ENCODE measurements at regions not wholly inside any gene's neighbourhood (a gene's known extent, or its start where the extent isn't known, plus 50 kb on each side); places are given as distances from the start of the nearest gene placed in this dataset.
A peak's percentile ranks its signal among the peaks of the same experiment; 100 is the strongest.

GRCh38 chr4:181905708-181906107, 337.5 kb upstream of the TENM3 start:
- DNase-seq (no peak), FAIRE-seq (no peak)
- H3K27ac ChIP-seq (ENCODE audit: low read depth in 2 of 2, low read length in 2 of 2), result no peak overlapping the region
- H3K36me3 ChIP-seq (ENCODE audit: control insufficient read depth in 2 of 3, insufficient read depth in 3 of 3, low read length in 3 of 3), result no peaks in the 10 kb centered on the region
- no peak overlapping the region for H3K4me3 ChIP-seq (ENCODE audit: low read length in 3 of 3)
- H3K27me3 ChIP-seq (ENCODE audit: control insufficient read depth, insufficient read depth, low read length), result no peaks in the 10 kb centered on the region
- intact Hi-C loops (cut with DNase I), result no loop called here
- H3K9me3 ChIP-seq (ENCODE audit: control insufficient read depth in 2 of 3, insufficient read depth in 1 of 3, low read length in 3 of 3), result no peaks in the 10 kb centered on the region
- no peak overlapping the region for H3K9ac ChIP-seq (ENCODE audit: low read length in 3 of 3)
- H3K4me1 ChIP-seq (ENCODE audit: control insufficient read depth in 2 of 3, insufficient read depth in 2 of 3, low read depth in 1 of 3, low read length in 3 of 3), result no peaks in the 10 kb centered on the region
- no peak for TF ChIP-seq CTCF (IDR thresholded peaks at IDR 0.05; ENCODE audit: borderline replicate concordance, extremely low read depth, insufficient read depth)

- no peak for FAIRE-seq
- no peak overlapping the region for H3K9ac ChIP-seq (ENCODE audit: low read length in 3 of 3)
- TF ChIP-seq CTCF (IDR thresholded peaks at IDR 0.05; ENCODE audit: borderline replicate concordance, extremely low read depth, insufficient read depth), result no peak
Measured at GRCh38 chr4:181908168-181908567, 335.0 kb upstream of the TENM3 start.

GRCh38 chr4:181909368-181909767, 333.8 kb upstream of the TENM3 start:
- FAIRE-seq (no peak), DNase-seq (no peak)
- no peak overlapping the region for H3K4me3 ChIP-seq (ENCODE audit: low read length in 3 of 3)
- no peak for TF ChIP-seq CTCF (IDR thresholded peaks at IDR 0.05; ENCODE audit: borderline replicate concordance, extremely low read depth, insufficient read depth)
- H3K9me3 ChIP-seq (ENCODE audit: control insufficient read depth in 2 of 3, insufficient read depth in 1 of 3, low read length in 3 of 3), result no peaks in the 10 kb centered on the region
- no peaks in the 10 kb centered on the region for H3K27me3 ChIP-seq (ENCODE audit: control insufficient read depth, insufficient read depth, low read length)
- H3K4me1 ChIP-seq (ENCODE audit: control insufficient read depth in 2 of 3, insufficient read depth in 2 of 3, low read depth in 1 of 3, low read length in 3 of 3), result no peaks in the 10 kb centered on the region
- intact Hi-C loops (cut with DNase I), result no loop called here
- no peaks in the 10 kb centered on the region for H3K36me3 ChIP-seq (ENCODE audit: control insufficient read depth in 2 of 3, insufficient read depth in 3 of 3, low read length in 3 of 3)
- no peak overlapping the region for H3K9ac ChIP-seq (ENCODE audit: low read length in 3 of 3)
- no peak overlapping the region for H3K27ac ChIP-seq (ENCODE audit: low read depth in 2 of 2, low read length in 2 of 2)

More at GRCh38 chr4:181908168-181908567, 335.0 kb upstream of the TENM3 start:
- H3K27me3 ChIP-seq (ENCODE audit: control insufficient read depth, insufficient read depth, low read length), result no peaks in the 10 kb centered on the region
- intact Hi-C loops (cut with DNase I), result no loop called here
- DNase-seq, result peak in 1 of 5 donors; percentile 14
- no peaks in the 10 kb centered on the region for H3K9me3 ChIP-seq (ENCODE audit: control insufficient read depth in 2 of 3, insufficient read depth in 1 of 3, low read length in 3 of 3)
- no peak overlapping the region for H3K4me3 ChIP-seq (ENCODE audit: low read length in 3 of 3)
- no peaks in the 10 kb centered on the region for H3K4me1 ChIP-seq (ENCODE audit: control insufficient read depth in 2 of 3, insufficient read depth in 2 of 3, low read depth in 1 of 3, low read length in 3 of 3)
- no peaks in the 10 kb centered on the region for H3K36me3 ChIP-seq (ENCODE audit: control insufficient read depth in 2 of 3, insufficient read depth in 3 of 3, low read length in 3 of 3)
- H3K27ac ChIP-seq (ENCODE audit: low read depth in 2 of 2, low read length in 2 of 2), result no peak overlapping the region

- no peaks in the 10 kb centered on the region for H3K9me3 ChIP-seq (ENCODE audit: control insufficient read depth in 2 of 3, insufficient read depth in 1 of 3, low read length in 3 of 3)
- DNase-seq, result peak in 1 of 5 donors; percentile 6
- H3K27ac ChIP-seq (ENCODE audit: low read depth in 2 of 2, low read length in 2 of 2), result no peak overlapping the region
- intact Hi-C loops (cut with DNase I), result no loop called here
- no peaks in the 10 kb centered on the region for H3K4me1 ChIP-seq (ENCODE audit: control insufficient read depth in 2 of 3, insufficient read depth in 2 of 3, low read depth in 1 of 3, low read length in 3 of 3)
- H3K4me3 ChIP-seq (ENCODE audit: low read length in 3 of 3), result no peak overlapping the region
- no peaks in the 10 kb centered on the region for H3K36me3 ChIP-seq (ENCODE audit: control insufficient read depth in 2 of 3, insufficient read depth in 3 of 3, low read length in 3 of 3)
- H3K9ac ChIP-seq (ENCODE audit: low read length in 3 of 3), result no peak overlapping the region
- no peak for TF ChIP-seq CTCF (IDR thresholded peaks at IDR 0.05; ENCODE audit: borderline replicate concordance, extremely low read depth, insufficient read depth)
- no peak for FAIRE-seq
- no peaks in the 10 kb centered on the region for H3K27me3 ChIP-seq (ENCODE audit: control insufficient read depth, insufficient read depth, low read length)
Measured at GRCh38 chr4:181911420-181911819, 331.8 kb upstream of the TENM3 start.

All from kidney (tissue), 13 donors.